AML-193 (cell line): ENCODE measurements at regions not wholly inside any gene's neighbourhood (a gene's known extent, or its start where the extent isn't known, plus 50 kb on each side); places are given as distances from the start of the nearest gene placed in this dataset.
"Not testable (repeated sequence)": the region's sequence is repeated elsewhere in the genome, so short reads cannot be mapped to it uniquely, and the experiment has no call there.

ENCODE experiments used
- DNase-seq, 2 experiments: peaks; one replicate each; lab custom pipeline; 2025; lab: John Stamatoyannopoulos, UW

GRCh38 chr5:118604106-118604505 lies 384.2 kb downstream of the DTWD2 start:
- DNase-seq, result no peak

GRCh38 chr5:118603278-118603677 lies 385.1 kb downstream of the DTWD2 start:
- no peak for DNase-seq

GRCh38 chr5:118598311-118598710 lies 390.0 kb downstream of the DTWD2 start:
- no peak for DNase-seq

- DNase-seq, result no peak
Observed at GRCh38 chr5:118597543-118597942, 390.8 kb downstream of the DTWD2 start.

- DNase-seq, result no peak
Observed at GRCh38 chr5:118596255-118596654, 392.1 kb downstream of the DTWD2 start.

GRCh38 chr5:118593003-118593328 lies 395.4 kb downstream of the DTWD2 start:
- DNase-seq, result no peak

GRCh38 chr5:118592229-118593002 lies 395.9 kb downstream of the DTWD2 start:
- DNase-seq, result no peak

- no peak for DNase-seq
Observed at GRCh38 chr5:118590806-118591205, 397.5 kb downstream of the DTWD2 start.

GRCh38 chr5:118580949-118581348 lies 407.4 kb downstream of the DTWD2 start:
- no peak for DNase-seq

GRCh38 chr5:118578093-118578492 lies 410.3 kb downstream of the DTWD2 start:
- DNase-seq, result no peak

GRCh38 chr5:118577621-118578020 lies 410.7 kb downstream of the DTWD2 start:
- no peak for DNase-seq

- DNase-seq, result not testable (repeated sequence)
Observed at GRCh38 chr5:118570276-118570675, 418.1 kb downstream of the DTWD2 start.

- not testable (repeated sequence) for DNase-seq
Observed at GRCh38 chr5:118569596-118569995, 418.8 kb downstream of the DTWD2 start.

- no peak for DNase-seq
Observed at GRCh38 chr5:118565335-118565971, 422.9 kb downstream of the DTWD2 start.

GRCh38 chr5:118561971-118562370 lies 426.4 kb downstream of the DTWD2 start:
- no peak for DNase-seq

- DNase-seq, result no peak
Observed at GRCh38 chr5:118561235-118561634, 427.1 kb downstream of the DTWD2 start.

- no peak for DNase-seq
Observed at GRCh38 chr5:118558871-118559270, 429.5 kb downstream of the DTWD2 start.

- DNase-seq, result no peak
Observed at GRCh38 chr5:118557251-118557661, 431.1 kb downstream of the DTWD2 start.

GRCh38 chr5:118556792-118557191 lies 431.6 kb downstream of the DTWD2 start:
- no peak for DNase-seq

- no peak for DNase-seq
Observed at GRCh38 chr5:118555727-118556126, 432.6 kb downstream of the DTWD2 start.

GRCh38 chr5:118554981-118555380 lies 433.4 kb downstream of the DTWD2 start:
- DNase-seq, result no peak

- DNase-seq, result no peak
Observed at GRCh38 chr5:118554241-118554640, 434.1 kb downstream of the DTWD2 start.

GRCh38 chr5:118553662-118554061 lies 434.7 kb downstream of the DTWD2 start:
- no peak for DNase-seq
